ENCODE measurements at regions not wholly inside any gene's neighbourhood (a gene's known extent, or its start where the extent isn't known, plus 50 kb on each side); places are given as distances from the start of the nearest gene placed in this dataset.

DNA sequence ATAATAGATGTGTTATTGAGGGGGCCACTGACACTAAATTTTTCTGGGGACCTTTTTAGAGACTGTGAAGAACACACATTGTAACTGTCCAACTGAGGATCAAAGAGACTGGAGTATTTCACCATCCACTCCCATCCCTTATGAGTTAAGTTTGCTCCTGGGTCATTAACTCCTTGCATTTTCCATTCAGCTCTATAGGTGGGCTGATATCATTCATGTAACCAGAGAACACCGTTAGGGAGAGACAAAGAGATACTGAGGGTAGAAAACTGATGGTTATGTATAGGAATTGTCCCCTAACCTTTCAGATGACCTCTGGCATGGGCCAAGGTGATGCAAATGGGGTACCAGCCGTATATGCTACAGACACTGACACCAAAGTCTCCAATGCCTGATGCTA is 142.4 kb upstream of the TLR4 start:
- peaks cover 11% of the 10 kb centered on the region for H3K27me3 Mint-ChIP-seq (ENCODE audit: low read depth)
- peaks cover 4% of the 10 kb centered on the region for H3K9me3 Mint-ChIP-seq
- no peak overlapping the region for H3K4me3 Mint-ChIP-seq
- H3K36me3 Mint-ChIP-seq, result no peaks in the 10 kb centered on the region
- TF ChIP-seq, protein P1, sequence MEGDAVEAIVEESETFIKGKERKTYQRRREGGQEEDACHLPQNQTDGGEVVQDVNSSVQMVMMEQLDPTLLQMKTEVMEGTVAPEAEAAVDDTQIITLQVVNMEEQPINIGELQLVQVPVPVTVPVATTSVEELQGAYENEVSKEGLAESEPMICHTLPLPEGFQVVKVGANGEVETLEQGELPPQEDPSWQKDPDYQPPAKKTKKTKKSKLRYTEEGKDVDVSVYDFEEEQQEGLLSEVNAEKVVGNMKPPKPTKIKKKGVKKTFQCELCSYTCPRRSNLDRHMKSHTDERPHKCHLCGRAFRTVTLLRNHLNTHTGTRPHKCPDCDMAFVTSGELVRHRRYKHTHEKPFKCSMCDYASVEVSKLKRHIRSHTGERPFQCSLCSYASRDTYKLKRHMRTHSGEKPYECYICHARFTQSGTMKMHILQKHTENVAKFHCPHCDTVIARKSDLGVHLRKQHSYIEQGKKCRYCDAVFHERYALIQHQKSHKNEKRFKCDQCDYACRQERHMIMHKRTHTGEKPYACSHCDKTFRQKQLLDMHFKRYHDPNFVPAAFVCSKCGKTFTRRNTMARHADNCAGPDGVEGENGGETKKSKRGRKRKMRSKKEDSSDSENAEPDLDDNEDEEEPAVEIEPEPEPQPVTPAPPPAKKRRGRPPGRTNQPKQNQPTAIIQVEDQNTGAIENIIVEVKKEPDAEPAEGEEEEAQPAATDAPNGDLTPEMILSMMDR (IDR thresholded peaks at IDR 0.05; ENCODE audit: unreplicated experiment), result no peak
- no peak for DNase-seq (ENCODE audit: low spot score in 2 of 2, unreplicated experiment in 2 of 2)
- H3K27ac Mint-ChIP-seq, result no peak overlapping the region
- H3K4me1 Mint-ChIP-seq, result no peaks in the 10 kb centered on the region

DNA sequence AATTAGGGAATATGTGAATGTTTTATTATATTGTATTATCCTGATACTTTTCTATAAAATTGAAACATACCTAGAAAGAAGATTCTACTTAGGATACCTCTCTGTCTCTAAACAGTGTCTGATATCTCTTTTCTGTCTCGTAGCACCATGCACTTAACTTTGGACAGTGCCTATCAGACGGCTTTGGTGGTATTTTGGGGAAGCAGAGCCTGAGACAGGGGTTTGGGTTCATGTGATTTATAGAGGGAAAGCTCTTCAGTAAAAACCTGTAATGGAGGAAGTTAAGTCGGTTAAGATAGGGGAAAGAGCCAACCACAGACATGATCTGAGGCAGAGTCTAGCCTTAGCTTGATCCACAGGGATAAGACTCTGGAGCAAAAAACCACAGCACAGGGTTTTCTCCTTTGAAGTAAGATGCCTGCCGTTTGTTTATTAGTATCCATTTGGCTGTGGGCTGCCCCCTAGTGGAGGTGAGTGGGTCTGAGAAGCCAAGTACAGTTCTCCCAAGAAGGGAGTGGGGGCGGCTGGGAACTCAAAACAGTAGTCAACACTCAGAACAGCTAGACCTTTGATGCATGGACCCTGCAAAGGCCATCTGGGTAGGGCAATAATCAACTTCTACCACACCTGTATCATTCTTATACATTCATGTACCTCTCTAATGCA is 141.2 kb upstream of the ASTN2 start:
- peaks cover 7% of the 10 kb centered on the region for H3K9me3 Mint-ChIP-seq
- TF ChIP-seq, protein P1 (IDR thresholded peaks at IDR 0.05; ENCODE audit: unreplicated experiment), result peak; percentile 30
- peaks cover 2% of the 10 kb centered on the region for H3K27me3 Mint-ChIP-seq (ENCODE audit: low read depth)
- no peaks in the 10 kb centered on the region for H3K36me3 Mint-ChIP-seq
- H3K4me3 Mint-ChIP-seq, result no peak overlapping the region
- H3K4me1 Mint-ChIP-seq, result no peaks in the 10 kb centered on the region
- no peak for DNase-seq (ENCODE audit: low spot score in 2 of 2, unreplicated experiment in 2 of 2)
- H3K27ac Mint-ChIP-seq, result no peak overlapping the region

DNA sequence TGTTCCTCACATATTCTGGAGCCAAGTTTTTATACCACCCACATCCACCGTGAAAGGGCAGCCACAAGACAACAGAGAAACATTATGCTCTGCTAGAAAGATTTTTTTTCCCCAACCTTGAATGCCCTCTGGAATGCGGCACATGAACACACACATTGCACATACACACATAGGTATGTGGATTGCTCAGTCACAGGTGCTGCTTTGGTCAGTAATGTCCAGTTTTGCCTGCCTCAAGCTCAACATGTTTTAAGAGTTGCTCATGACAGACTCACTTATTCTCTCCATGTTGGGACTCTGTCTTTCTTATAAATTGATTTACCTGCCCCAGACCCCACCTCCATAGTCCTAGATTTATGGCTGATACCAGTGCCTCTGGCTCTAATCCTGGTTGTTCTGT is 138.0 kb upstream of the ASTN2 start:
- Mint-ChIP-seq H3K27me3 (ENCODE audit: low read depth) (peaks cover 12% of the 10 kb centered on the region), H3K27ac (no peak overlapping the region), H3K4me1 (no peaks in the 10 kb centered on the region), H3K9me3 (peaks cover 3% of the 10 kb centered on the region), H3K4me3 (no peak overlapping the region), H3K36me3 (no peaks in the 10 kb centered on the region)
- DNase-seq (ENCODE audit: low spot score in 2 of 2, unreplicated experiment in 2 of 2), result no peak
- TF ChIP-seq, protein P1 (IDR thresholded peaks at IDR 0.05; ENCODE audit: unreplicated experiment), result no peak

DNA sequence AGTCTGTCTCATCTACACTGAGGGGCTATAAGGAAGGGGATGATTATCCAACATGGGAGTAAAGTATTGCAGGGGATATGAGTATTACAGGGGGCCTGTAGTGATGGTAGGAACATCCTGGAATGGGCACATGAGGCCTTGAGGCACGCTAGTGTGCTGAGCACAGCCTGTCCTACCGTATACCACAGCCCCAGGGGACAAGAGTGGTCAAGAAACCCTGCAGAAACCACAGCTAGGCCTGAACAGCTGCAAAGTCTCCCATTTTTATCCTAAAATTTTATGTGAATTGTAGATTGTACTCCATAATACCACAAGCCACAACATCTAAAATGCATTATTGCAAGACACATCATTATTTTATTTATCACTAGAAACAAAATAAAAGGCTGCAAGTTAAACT is 136.3 kb upstream of the ASTN2 start:
- Mint-ChIP-seq H3K27ac (no peak overlapping the region), H3K4me3 (no peak overlapping the region), H3K9me3 (peaks cover 3% of the 10 kb centered on the region), H3K36me3 (no peaks in the 10 kb centered on the region), H3K4me1 (peaks cover 3% of the 10 kb centered on the region), H3K27me3 (ENCODE audit: low read depth) (peaks cover 23% of the 10 kb centered on the region)
- no peak for DNase-seq (ENCODE audit: low spot score in 2 of 2, unreplicated experiment in 2 of 2)
- TF ChIP-seq, protein P1 (IDR thresholded peaks at IDR 0.05; ENCODE audit: unreplicated experiment), result no peak

DNA sequence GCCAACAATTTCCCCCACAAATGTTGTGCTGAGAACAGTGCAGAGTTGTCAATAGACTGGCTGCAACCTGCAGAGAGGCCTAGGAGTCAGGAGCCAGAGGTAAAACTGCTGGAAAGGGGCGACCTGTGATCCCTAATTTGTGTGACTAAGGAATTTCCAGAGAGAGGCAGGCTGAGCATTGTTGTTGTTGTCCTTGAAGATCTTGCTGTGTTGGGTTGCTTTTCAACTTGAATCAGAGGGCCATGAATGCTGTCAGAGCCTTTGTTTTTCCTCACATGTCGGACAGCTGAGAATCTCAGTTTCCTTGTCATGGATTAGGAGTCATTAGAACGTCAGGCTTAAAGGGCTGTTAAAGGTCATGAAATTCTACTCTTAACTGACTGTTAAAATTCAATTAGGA is 134.6 kb upstream of the ASTN2 start:
- no peak overlapping the region for H3K4me3 Mint-ChIP-seq
- TF ChIP-seq, protein P1 (IDR thresholded peaks at IDR 0.05; ENCODE audit: unreplicated experiment), result no peak
- H3K9me3 Mint-ChIP-seq, result no peaks in the 10 kb centered on the region
- peaks cover 3% of the 10 kb centered on the region for H3K4me1 Mint-ChIP-seq
- peaks cover 25% of the 10 kb centered on the region for H3K27me3 Mint-ChIP-seq (ENCODE audit: low read depth)
- H3K36me3 Mint-ChIP-seq, result no peaks in the 10 kb centered on the region
- H3K27ac Mint-ChIP-seq, result no peak overlapping the region
- DNase-seq (ENCODE audit: low spot score in 2 of 2, unreplicated experiment in 2 of 2), result no peak

DNA sequence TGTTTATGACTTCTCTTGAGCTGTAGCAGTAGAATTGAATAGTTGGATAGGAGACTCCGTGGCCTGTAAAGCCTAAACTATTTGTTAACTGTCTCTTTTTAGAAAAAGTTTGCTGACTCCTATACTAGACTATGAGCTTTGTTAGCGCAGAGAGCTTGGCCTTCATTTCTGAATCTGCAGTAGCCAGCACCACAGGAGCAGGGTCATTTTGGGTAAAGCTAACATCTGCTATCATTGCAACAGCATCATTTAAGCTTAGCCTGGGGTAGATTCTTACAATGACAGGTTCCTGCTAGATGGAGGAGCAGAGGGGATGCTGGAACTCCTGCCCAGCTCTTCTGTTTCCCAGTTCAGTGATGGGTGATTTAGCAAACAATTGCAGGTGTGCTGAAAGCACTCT is 133.7 kb upstream of the ASTN2 start:
- DNase-seq (ENCODE audit: low spot score in 2 of 2, unreplicated experiment in 2 of 2), result no peak
- Mint-ChIP-seq H3K27me3 (ENCODE audit: low read depth) (peaks cover 28% of the 10 kb centered on the region), H3K9me3 (no peaks in the 10 kb centered on the region), H3K4me3 (no peak overlapping the region), H3K4me1 (peaks cover 3% of the 10 kb centered on the region), H3K36me3 (no peaks in the 10 kb centered on the region), H3K27ac (no peak overlapping the region)
- TF ChIP-seq, protein P1 (IDR thresholded peaks at IDR 0.05; ENCODE audit: unreplicated experiment), result no peak

Measured in mesothelial cell of epicardium (in vitro differentiated cells).